Mesodermal cell (in vitro differentiated cells): ENCODE measurements at regions not wholly inside any gene's neighbourhood (a gene's known extent, or its start where the extent isn't known, plus 50 kb on each side); places are given as distances from the start of the nearest gene placed in this dataset.

ENCODE experiments used
- H3K27ac ChIP-seq: 2 replicates; pipeline ENCODE4 v1.7.0; 2013; ENCODE audit warnings: mild to moderate bottlenecking, low read depth, low read length, moderate library complexity; ENCODE audit not compliant: severe bottlenecking
- H3K36me3 ChIP-seq: 2 replicates; pipeline ENCODE4 v1.7.1; 2013; ENCODE audit warnings: mild to moderate bottlenecking, low read length, moderate library complexity; ENCODE audit not compliant: control insufficient read depth, insufficient read depth
- H3K4me1 ChIP-seq: one replicate; pipeline ENCODE4 v1.7.1; 2013; ENCODE audit warnings: mild to moderate bottlenecking, low read length; ENCODE audit not compliant: insufficient read depth, control insufficient read depth, poor library complexity, severe bottlenecking
- H3K4me3 ChIP-seq: 2 replicates; pipeline ENCODE4 v1.7.0; 2013; ENCODE audit warnings: low read length, control low read depth, mild to moderate bottlenecking; ENCODE audit not compliant: insufficient read depth, poor library complexity, severe bottlenecking; ENCODE audit errors: extremely low read depth
- H3K9me3 ChIP-seq: 2 replicates; pipeline ENCODE4 v1.7.1; 2013; ENCODE audit warnings: mild to moderate bottlenecking, low read length, moderate library complexity; ENCODE audit not compliant: control insufficient read depth
- WGBS, 2 experiments: methylation state at CpG; one replicate each; pipeline ENCODE4 v1.1.5; 2013; ENCODE audit warnings: missing lambda C conversion rate in 2 of 2; ENCODE audit not compliant: insufficient coverage in 2 of 2; 5-methylcytosine and 5-hydroxymethylcytosine counted together

- Histone ChIP-seq H3K4me3 (no peak overlapping the region), H3K27ac (no peak overlapping the region), H3K9me3 (no peaks in the 10 kb centered on the region), H3K4me1 (no peaks in the 10 kb centered on the region), H3K36me3 (peaks cover 30% of the 10 kb centered on the region)
- WGBS, 2 experiments = 96 to 97% methylated on average over 12 to 13 of the region's 16 CpGs
Observed at GRCh38 chr9:745761-746380, 95.6 kb upstream of the DMRT1 start.

GRCh38 chr9:746661-747434 lies 94.6 kb upstream of the DMRT1 start:
- no peak overlapping the region for H3K4me3 ChIP-seq
- no peak overlapping the region for H3K27ac ChIP-seq
- H3K36me3 ChIP-seq = peaks cover 22% of the 10 kb centered on the region
- WGBS, 2 experiments = 90 to 98% methylated on average over 3 to 5 of the region's 7 CpGs
- H3K4me1 ChIP-seq = no peaks in the 10 kb centered on the region
- no peaks in the 10 kb centered on the region for H3K9me3 ChIP-seq

GRCh38 chr9:747567-747966 lies 93.9 kb upstream of the DMRT1 start:
- no peaks in the 10 kb centered on the region for H3K4me1 ChIP-seq
- 100% methylated on average over 1 of the region's 1 CpG; no CpG with 5 or more reads in 1 of the 2 experiments for WGBS, 2 experiments
- H3K27ac ChIP-seq = no peak overlapping the region
- H3K36me3 ChIP-seq = peaks cover 16% of the 10 kb centered on the region
- H3K9me3 ChIP-seq = no peaks in the 10 kb centered on the region
- H3K4me3 ChIP-seq = no peak overlapping the region

- H3K27ac ChIP-seq = no peak overlapping the region
- WGBS, 2 experiments = 89 to 90% methylated on average over 7 to 9 of the region's 10 CpGs
- H3K36me3 ChIP-seq = peaks cover 6% of the 10 kb centered on the region
- no peaks in the 10 kb centered on the region for H3K9me3 ChIP-seq
- no peaks in the 10 kb centered on the region for H3K4me1 ChIP-seq
- H3K4me3 ChIP-seq = no peak overlapping the region
Observed at GRCh38 chr9:748861-749497, 92.5 kb upstream of the DMRT1 start.

- no peaks in the 10 kb centered on the region for H3K4me1 ChIP-seq
- H3K27ac ChIP-seq = no peak overlapping the region
- WGBS, 2 experiments = 82% methylated on average over 4 of the region's 5 CpGs; no CpG with 5 or more reads in 1 of the 2 experiments
- peaks cover 5% of the 10 kb centered on the region for H3K36me3 ChIP-seq
- no peak overlapping the region for H3K4me3 ChIP-seq
- no peaks in the 10 kb centered on the region for H3K9me3 ChIP-seq
Observed at GRCh38 chr9:749716-750115, 91.8 kb upstream of the DMRT1 start.

GRCh38 chr9:750249-750967 lies 91.1 kb upstream of the DMRT1 start:
- Histone ChIP-seq H3K27ac (no peak overlapping the region), H3K9me3 (no peaks in the 10 kb centered on the region), H3K4me1 (no peaks in the 10 kb centered on the region), H3K36me3 (peaks cover 5% of the 10 kb centered on the region), H3K4me3 (no peak overlapping the region)
- 84 to 89% methylated on average over 4 to 5 of the region's 7 CpGs for WGBS, 2 experiments

- H3K4me3 ChIP-seq = no peak overlapping the region
- peaks cover 6% of the 10 kb centered on the region for H3K4me1 ChIP-seq
Observed at GRCh38 chr9:751137-752051, 90.1 kb upstream of the DMRT1 start.

GRCh38 chr9:752201-752600 lies 89.3 kb upstream of the DMRT1 start:
- peak overlapping the region; percentile 79 for H3K27ac ChIP-seq
- H3K4me3 ChIP-seq = no peak overlapping the region
- WGBS, 2 experiments = 80% methylated on average over 1 of the region's 5 CpGs; no CpG with 5 or more reads in 1 of the 2 experiments
- H3K4me1 ChIP-seq = peaks cover 6% of the 10 kb centered on the region
- no peaks in the 10 kb centered on the region for H3K9me3 ChIP-seq
- H3K36me3 ChIP-seq = no peaks in the 10 kb centered on the region

More at GRCh38 chr9:751137-752051, 90.1 kb upstream of the DMRT1 start:
- H3K27ac ChIP-seq = peak overlapping the region; percentile 79
- no peaks in the 10 kb centered on the region for H3K36me3 ChIP-seq
- WGBS, 2 experiments = 87 to 90% methylated on average over 11 to 12 of the region's 14 CpGs
- H3K9me3 ChIP-seq = no peaks in the 10 kb centered on the region

- no peaks in the 10 kb centered on the region for H3K9me3 ChIP-seq
- 97 to 100% methylated on average over 2 to 3 of the region's 6 CpGs for WGBS, 2 experiments
- no peak overlapping the region for H3K27ac ChIP-seq
- no peaks in the 10 kb centered on the region for H3K36me3 ChIP-seq
- H3K4me1 ChIP-seq = peaks cover 6% of the 10 kb centered on the region
- no peak overlapping the region for H3K4me3 ChIP-seq
Observed at GRCh38 chr9:752681-753200, 88.8 kb upstream of the DMRT1 start.
